AG04449 (cell line): ENCODE measurements at regions not wholly inside any gene's neighbourhood (a gene's known extent, or its start where the extent isn't known, plus 50 kb on each side); places are given as distances from the start of the nearest gene placed in this dataset.

Experiments used
- CTCF ChIA-PET: fragments of 350-600 bp; formaldehyde crosslinking; extraction: SDS; loops from one replicate; lab custom pipeline; 2021; ENCODE audit warnings: antibody characterized with exemption; lab: Yijun Ruan, JAX
- POLR2A ChIA-PET: fragments of 400-600, 350-600 bp; formaldehyde crosslinking; extraction: SDS; loops from one replicate; lab custom pipeline; 2020; ENCODE audit warnings: antibody characterized with exemption, inconsistent platforms; lab: Yijun Ruan, JAX
- DNase-seq: peaks from one replicate; pipeline ENCODE4 v3.0.0-alpha.2; 2010; ENCODE audit warnings: low read depth, low spot score
- H3K4me3 ChIP-seq: 2 replicates; pipeline ENCODE4 v1.5.1; 2011; ENCODE audit warnings: low read depth, mild to moderate bottlenecking, control low read depth, low read length
- CTCF ChIP-seq: IDR thresholded peaks from one replicate; pipeline ENCODE4 v1.5.1; 2011; ENCODE audit warnings: mild to moderate bottlenecking, moderate library complexity, low read length, control low read depth, inconsistent platforms; ENCODE audit not compliant: insufficient read depth; ENCODE audit errors: missing control alignments

- no peak overlapping the region for H3K4me3 ChIP-seq
- DNase-seq, result no peak
- TF ChIP-seq CTCF, result no peak
- CTCF ChIA-PET, result interaction anchor here (1.4 kb wide), 1 partner anchor 8 kb away, joined by 3 read pairs; no protein-coding TSS in a partner anchor
- POLR2A ChIA-PET, result no interaction called here
Observed at GRCh38 chr1:203419558-203419957, 56.0 kb upstream of the PRELP start.

- CTCF ChIA-PET, result no interaction called here
- H3K4me3 ChIP-seq, result no peak overlapping the region
- DNase-seq, result no peak
- POLR2A ChIA-PET, result no interaction called here
- no peak for TF ChIP-seq CTCF
Observed at GRCh38 chr1:203420263-203420662, 55.3 kb upstream of the PRELP start.

GRCh38 chr1:203421246-203421645, 54.4 kb upstream of the PRELP start:
- no peak overlapping the region for H3K4me3 ChIP-seq
- ChIA-PET POLR2A (no interaction called here), CTCF (no interaction called here)
- TF ChIP-seq CTCF, result no peak
- no peak for DNase-seq

- DNase-seq, result no peak
- no peak overlapping the region for H3K4me3 ChIP-seq
- CTCF ChIA-PET, result interaction anchor here (0.5 to 1.4 kb wide), 7 partner anchors 18 to 279 kb away, joined by 3 to 4 read pairs (median 3); no protein-coding TSS in a partner anchor
- no peak for TF ChIP-seq CTCF
- POLR2A ChIA-PET, result no interaction called here
Observed at GRCh38 chr1:203422116-203422515, 53.5 kb upstream of the PRELP start.

- ChIA-PET POLR2A (interaction anchor here (0.6 to 0.9 kb wide), 2 partner anchors 30 to 57 kb away, joined by 3 read pairs; no protein-coding TSS in a partner anchor), CTCF (interaction anchor here (0.5 to 1.4 kb wide), 7 partner anchors 17 to 279 kb away, joined by 3 to 4 read pairs (median 3); no protein-coding TSS in a partner anchor)
- H3K4me3 ChIP-seq, result no peak overlapping the region
- no peak for DNase-seq
- no peak for TF ChIP-seq CTCF
Observed at GRCh38 chr1:203422656-203423055, 53.0 kb upstream of the PRELP start.

- TF ChIP-seq CTCF, result no peak
- no peak for DNase-seq
- ChIA-PET CTCF (interaction anchor here (1.1 to 2.2 kb wide), 2 partner anchors 57 to 157 kb away, joined by 3 to 6 read pairs; no protein-coding TSS in a partner anchor), POLR2A (no interaction called here)
- H3K4me3 ChIP-seq, result no peak overlapping the region
Observed at GRCh38 chr1:203424285-203424684, 51.3 kb upstream of the PRELP start.
